Fibroblast of upper back skin (primary cell): ENCODE measurements at regions not wholly inside any gene's neighbourhood (a gene's known extent, or its start where the extent isn't known, plus 50 kb on each side); places are given as distances from the start of the nearest gene placed in this dataset.

ENCODE experiments used
- DNase-seq: peaks from one replicate; pipeline ENCODE4 v3.0.0-alpha.2; 2013

- DNase-seq, result peak; percentile 25
Observed at GRCh38 chr4:175127314-175127713, 209.2 kb downstream of the ADAM29 start.

DNA sequence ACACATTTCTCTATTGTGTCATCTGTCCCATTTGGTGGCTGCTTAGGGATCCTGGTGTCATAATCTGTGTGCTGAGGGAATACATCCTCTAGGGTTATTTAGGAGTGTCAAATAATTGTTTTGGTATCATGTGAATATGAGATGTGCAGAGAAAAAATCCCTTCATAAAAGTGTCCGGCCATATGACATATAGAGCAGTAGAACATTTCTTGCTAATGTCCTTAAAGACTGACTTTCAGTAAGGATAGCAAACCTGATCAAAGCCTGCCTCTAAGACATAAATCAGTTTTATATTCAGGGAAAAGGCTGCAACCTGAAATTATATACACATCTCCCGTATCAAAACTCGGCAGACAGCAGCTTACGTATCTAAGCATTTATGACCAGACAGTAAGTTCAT lies 211.6 kb downstream of the ADAM29 start:
- DNase-seq, result no peak

- no peak for DNase-seq
Observed at GRCh38 chr4:175139205-175139604, 221.0 kb downstream of the ADAM29 start.

- DNase-seq, result no peak
Observed at GRCh38 chr4:175143116-175143515, 225.0 kb downstream of the ADAM29 start.

DNA sequence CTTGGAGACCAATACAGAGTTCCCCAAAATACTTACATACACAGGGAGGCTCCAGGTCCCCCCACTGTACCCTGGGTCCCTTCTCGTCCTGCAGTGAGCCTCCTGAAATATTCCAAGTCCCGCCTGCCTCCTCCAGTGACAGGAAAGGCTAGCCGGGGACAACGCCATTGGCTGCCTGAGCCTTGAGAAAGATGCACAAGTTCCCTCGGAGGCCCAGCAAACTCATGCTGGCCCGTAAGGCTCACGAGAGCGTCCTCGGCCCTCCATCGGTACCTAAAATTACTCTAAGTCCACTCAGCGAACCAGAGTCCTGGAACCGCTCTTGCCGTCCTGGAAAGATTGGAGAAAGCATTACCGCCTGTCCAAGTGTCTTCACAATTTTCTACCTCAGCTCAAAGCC lies 228.6 kb downstream of the ADAM29 start:
- no peak for DNase-seq

- no peak for DNase-seq
Observed at GRCh38 chr4:175147233-175147632, 229.1 kb downstream of the ADAM29 start.

DNA sequence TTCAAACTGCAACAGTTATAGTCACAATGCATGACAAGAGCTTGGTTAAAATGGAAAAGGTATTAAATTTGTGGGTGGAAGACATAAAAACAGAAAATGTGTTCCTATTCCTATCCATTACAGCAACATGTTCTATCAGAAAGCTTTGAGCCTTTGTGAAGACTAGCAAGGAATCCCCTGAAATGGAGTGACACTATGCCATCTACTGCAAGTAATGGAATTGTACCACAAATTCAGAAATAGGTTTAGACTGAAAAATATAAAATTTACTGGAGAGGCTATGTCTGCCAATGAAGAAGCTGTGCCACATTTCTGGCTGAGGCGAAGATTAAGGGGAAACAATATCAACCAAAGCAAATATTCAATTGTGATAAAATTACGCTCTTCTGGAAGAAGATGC lies 247.9 kb downstream of the ADAM29 start:
- DNase-seq, result no peak

DNA sequence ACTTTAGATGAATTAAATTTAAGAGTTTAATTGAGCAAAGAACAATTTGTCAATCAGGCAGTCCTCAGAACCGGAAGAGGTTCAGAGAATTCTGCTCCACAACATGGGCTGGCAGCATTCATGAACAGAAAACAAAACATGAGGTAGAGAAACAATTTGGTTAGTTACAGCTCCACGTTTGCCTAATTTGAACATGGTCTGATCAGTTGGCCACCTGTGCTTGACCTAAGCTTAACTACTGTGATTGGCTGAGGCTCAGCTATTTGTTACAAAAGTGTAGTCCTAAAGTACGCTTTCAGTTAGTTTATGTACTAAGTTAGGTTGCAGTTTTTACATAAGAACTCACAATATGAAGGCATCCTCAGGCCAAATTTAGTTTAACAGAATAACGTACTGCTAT lies 258.6 kb downstream of the ADAM29 start:
- no peak for DNase-seq

DNA sequence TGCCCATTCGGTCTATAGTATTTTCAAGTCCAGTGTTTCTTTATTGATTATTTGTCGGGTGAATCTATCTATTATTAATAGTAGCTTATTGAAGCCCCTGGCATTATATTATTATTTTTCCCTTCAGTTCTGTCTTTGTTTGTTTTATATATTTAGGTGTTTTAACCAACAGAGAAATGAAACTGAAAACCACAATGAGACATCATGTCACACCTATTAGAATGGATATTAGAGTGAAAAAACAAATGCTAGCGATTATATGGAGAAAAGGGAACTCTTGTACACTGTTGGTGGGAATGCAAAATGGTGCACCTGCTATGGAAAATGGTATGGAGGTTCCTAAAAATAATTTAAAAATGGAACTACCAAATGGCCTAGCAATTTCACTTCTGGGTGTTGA lies 272.5 kb downstream of the ADAM29 start:
- no peak for DNase-seq

DNA sequence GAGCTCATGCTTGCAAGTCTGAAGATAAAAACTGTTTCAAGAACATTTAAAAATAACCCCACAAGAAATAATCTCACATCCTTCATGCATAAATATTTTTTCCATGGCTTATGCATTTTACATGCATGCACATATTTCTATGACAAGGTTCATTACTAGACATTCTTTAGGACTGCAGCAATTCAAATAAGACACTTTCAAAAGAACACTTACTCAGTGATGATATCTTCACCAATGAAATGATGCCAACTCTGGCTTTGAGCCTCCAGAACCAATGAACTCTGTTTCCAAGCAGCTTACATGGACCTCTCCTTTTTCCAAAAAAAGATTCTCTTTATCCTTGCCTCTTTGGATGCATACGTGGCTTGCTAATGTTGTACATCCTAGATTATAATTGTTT lies 279.9 kb downstream of the ADAM29 start:
- DNase-seq, result no peak

- DNase-seq, result no peak
Observed at GRCh38 chr4:175215208-175215607, 297.1 kb downstream of the ADAM29 start.

GRCh38 chr4:175215657-175216056 lies 297.5 kb downstream of the ADAM29 start:
- no peak for DNase-seq

GRCh38 chr4:175229154-175229553 lies 311.0 kb downstream of the ADAM29 start:
- no peak for DNase-seq

DNA sequence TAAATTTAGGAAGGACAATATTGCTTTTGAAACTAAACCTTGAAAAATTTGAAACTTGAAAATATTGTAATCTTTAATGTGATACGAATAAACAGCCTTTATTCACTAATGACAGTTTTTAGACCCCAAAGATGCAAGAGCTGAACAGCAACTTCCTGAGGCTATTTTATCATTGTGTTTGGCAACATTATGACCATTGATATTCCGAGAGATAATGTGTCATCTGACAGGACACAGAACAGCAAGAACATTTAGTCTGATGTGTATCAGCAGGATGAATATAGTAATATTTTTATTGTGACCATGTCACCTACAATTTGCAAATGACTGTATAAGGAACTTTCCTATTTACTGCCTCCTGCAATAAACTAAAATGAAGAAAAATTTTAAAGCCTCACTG lies 316.0 kb downstream of the ADAM29 start:
- DNase-seq, result no peak

GRCh38 chr4:175238827-175239517 lies 320.8 kb downstream of the ADAM29 start:
- no peak for DNase-seq

GRCh38 chr4:175246941-175247340 lies 328.8 kb downstream of the ADAM29 start:
- DNase-seq, result peak; percentile 23

- DNase-seq, result no peak
Observed at GRCh38 chr4:175252642-175253041, 334.5 kb downstream of the ADAM29 start.

- no peak for DNase-seq
Observed at GRCh38 chr4:175253184-175253902, 335.2 kb downstream of the ADAM29 start.

DNA sequence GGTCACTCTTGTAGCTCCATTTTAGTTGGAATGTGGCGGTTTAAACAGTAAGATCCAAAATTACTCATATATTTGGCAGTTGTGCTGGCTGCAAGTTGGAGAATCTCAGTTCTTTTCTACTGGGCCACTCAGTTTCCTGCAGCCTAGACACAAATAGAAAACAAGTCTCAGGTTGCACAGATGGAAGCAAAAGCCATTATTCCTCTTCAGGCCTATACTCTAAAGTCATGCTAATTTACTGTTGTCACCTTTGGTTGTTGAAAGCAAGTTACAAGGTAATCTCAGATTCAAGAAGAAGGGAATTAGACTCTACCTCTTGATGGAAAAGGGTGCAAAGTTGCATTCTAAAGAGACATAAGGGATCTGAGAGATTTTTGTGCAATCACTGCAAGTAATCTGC lies 345.4 kb downstream of the ADAM29 start:
- DNase-seq, result no peak

DNA sequence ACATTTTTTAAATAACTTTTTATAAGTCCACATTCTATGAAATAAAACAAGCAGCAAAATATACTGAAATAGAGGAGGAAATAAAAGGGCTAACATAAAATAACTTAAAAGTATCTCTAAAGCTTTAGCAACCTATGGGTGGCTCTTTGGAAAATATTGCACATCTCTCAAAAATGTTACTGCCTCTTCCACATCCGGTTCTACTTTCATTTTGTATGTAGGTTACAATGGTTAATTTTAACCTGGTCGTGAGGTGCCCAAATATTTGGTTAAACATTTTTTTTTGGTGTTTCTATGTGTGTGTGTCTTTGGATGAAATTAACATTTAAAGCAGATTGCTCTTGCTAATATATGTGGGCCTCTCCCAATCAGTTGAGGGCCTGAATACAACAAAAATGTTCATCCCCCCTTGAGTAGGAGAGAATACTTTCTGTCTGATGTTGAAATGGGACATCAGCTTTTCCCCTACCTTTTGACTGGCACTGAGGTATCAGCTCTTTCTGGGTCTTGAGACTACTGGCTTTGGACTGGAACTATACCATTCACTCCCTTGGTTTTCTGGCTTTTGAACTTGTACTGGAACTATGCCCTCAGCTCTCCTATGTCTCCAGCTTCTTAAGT lies 353.0 kb downstream of the ADAM29 start:
- no peak for DNase-seq

GRCh38 chr4:175273995-175274753 lies 356.0 kb downstream of the ADAM29 start:
- DNase-seq, result peak; percentile 49

DNA sequence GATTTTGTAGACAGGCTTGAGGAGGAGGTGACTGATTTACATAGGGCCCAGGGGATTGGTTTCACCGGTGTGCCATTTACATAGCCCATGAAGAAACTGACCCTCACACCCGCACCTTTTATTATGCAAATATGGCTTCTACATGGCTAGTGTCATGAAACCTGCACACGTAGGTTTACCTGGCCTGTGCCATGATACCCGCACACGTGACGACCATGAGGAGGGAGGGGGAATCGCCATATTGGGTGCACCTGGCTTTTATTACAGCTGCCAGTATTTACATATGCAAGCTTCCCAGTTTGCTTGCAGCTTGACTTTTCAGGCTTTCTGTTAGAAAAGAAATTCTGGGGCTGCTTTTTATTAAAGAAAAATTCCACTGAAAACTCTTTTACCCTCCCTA lies 359.7 kb downstream of the ADAM29 start:
- DNase-seq, result no peak

- no peak for DNase-seq
Observed at GRCh38 chr4:175280153-175280552, 362.0 kb downstream of the ADAM29 start.

DNA sequence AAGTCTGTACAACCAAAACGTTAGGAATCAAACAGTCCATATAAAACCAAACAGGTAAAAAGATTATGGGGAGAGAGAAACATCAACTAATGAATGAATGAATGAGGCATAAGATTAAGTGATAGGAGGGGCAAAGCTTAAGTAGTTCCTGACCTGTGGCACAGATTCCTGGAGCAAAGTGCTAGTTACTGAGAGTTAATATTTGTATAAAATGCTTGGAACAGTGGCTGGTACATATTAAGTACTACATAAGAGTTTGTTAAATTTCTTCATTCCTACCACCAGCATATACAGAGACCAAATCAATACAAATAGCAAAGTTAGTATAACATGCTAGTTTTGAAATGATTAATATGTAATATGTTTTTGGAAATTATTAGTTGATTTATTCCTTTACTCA lies 363.7 kb downstream of the ADAM29 start:
- DNase-seq, result no peak
